HEK293 (cell line): ENCODE measurements at regions not wholly inside any gene's neighbourhood (a gene's known extent, or its start where the extent isn't known, plus 50 kb on each side); places are given as distances from the start of the nearest gene placed in this dataset.

Experiments used
- CTCF ChIA-PET: fragments of 350-600 bp; formaldehyde crosslinking; extraction: SDS; loops from one replicate; lab custom pipeline; 2021; ENCODE audit warnings: antibody characterized with exemption; lab: Yijun Ruan, JAX
- POLR2A ChIA-PET: fragments of 300-600 bp; formaldehyde crosslinking; extraction: SDS; loops from one replicate; lab custom pipeline; 2020; ENCODE audit warnings: antibody characterized with exemption, inconsistent platforms; lab: Yijun Ruan, JAX
- H3K27ac ChIP-seq: fragments of 200-500 bp; sonication (Bioruptor generic); 2 replicates; pipeline ENCODE4 v1.5.1; 2014; ENCODE audit warnings: low read depth, low read length, control low read depth, inconsistent platforms; ENCODE audit errors: extremely low read depth
- H3K36me3 ChIP-seq, 2 experiments: fragments of 200-500 bp in 1 of 2; sonication (Bioruptor generic) in 1 of 2; 1 replicate in 1 of 2; 2 replicates in 1 of 2; pipeline ENCODE4 v1.5.1; 2014 to 2017; ENCODE audit warnings: inconsistent platforms in 2 of 2, low read length in 2 of 2; ENCODE audit not compliant: control insufficient read depth in 2 of 2, insufficient read depth in 1 of 2
- H3K4me1 ChIP-seq: fragments of 200-500 bp; sonication (Bioruptor generic); 2 replicates; pipeline ENCODE4 v1.5.1; 2014; ENCODE audit warnings: mild to moderate bottlenecking, low read length, inconsistent platforms; ENCODE audit not compliant: control insufficient read depth, insufficient read depth
- H3K4me3 ChIP-seq: 2 replicates; pipeline ENCODE4 v1.5.1; 2011; ENCODE audit warnings: low read depth, mild to moderate bottlenecking, control low read depth, low read length, moderate library complexity
- H3K9me3 ChIP-seq: fragments of 200-500 bp; sonication (Bioruptor generic); 2 replicates; pipeline ENCODE4 v1.5.1; 2014; ENCODE audit warnings: low read depth, low read length, inconsistent platforms; ENCODE audit not compliant: control insufficient read depth, insufficient read depth
- GLIS2 ChIP-seq: fragments of 450-650 bp; formaldehyde crosslinking; IDR thresholded peaks from 2 replicates; pipeline ENCODE4 v1.5.1; 2016; ENCODE audit warnings: missing biosample characterization, missing genetic modification characterization
- HOXD13 ChIP-seq: sonication (generic); formaldehyde crosslinking; IDR thresholded peaks from 2 replicates; pipeline ENCODE4 v1.8.0; 2022; ENCODE audit warnings: missing genetic modification reagents, borderline replicate concordance
- INSM2 ChIP-seq: fragments of 450-650 bp; formaldehyde crosslinking; IDR thresholded peaks from 2 replicates; pipeline ENCODE4 v1.5.1; 2016; ENCODE audit warnings: missing biosample characterization, missing genetic modification characterization
- KLF9 ChIP-seq: fragments of 450-650 bp; formaldehyde crosslinking; IDR thresholded peaks from 2 replicates; pipeline ENCODE4 v1.5.1; 2016; ENCODE audit warnings: missing biosample characterization, missing genetic modification characterization, low read depth
- MYNN ChIP-seq: fragments of 450-650 bp; formaldehyde crosslinking; IDR thresholded peaks from 2 replicates; pipeline ENCODE4 v1.5.1; 2016; ENCODE audit warnings: missing biosample characterization, missing genetic modification characterization, borderline replicate concordance
- PBX3 ChIP-seq: sonication (generic); formaldehyde crosslinking; IDR thresholded peaks from 2 replicates; pipeline ENCODE4 v1.8.1; 2022; ENCODE audit warnings: mild to moderate bottlenecking, moderate library complexity, missing genetic modification reagents
- WT1 ChIP-seq: fragments of 450-650 bp; formaldehyde crosslinking; IDR thresholded peaks from 2 replicates; pipeline ENCODE4 v1.5.1; 2016; ENCODE audit warnings: missing biosample characterization, missing genetic modification characterization
- ZBTB8A ChIP-seq: fragments of 450-650 bp; formaldehyde crosslinking; IDR thresholded peaks from 2 replicates; pipeline ENCODE4 v1.5.1; 2016; ENCODE audit warnings: missing biosample characterization, missing genetic modification characterization
- ZNF138 ChIP-seq: fragments of 450-650 bp; formaldehyde crosslinking; IDR thresholded peaks from 2 replicates; pipeline ENCODE4 v1.5.1; 2016; ENCODE audit warnings: missing biosample characterization, missing genetic modification characterization, borderline replicate concordance
- ZNF148 ChIP-seq: fragments of 450-650 bp; formaldehyde crosslinking; IDR thresholded peaks from 2 replicates; pipeline ENCODE4 v1.5.0; 2017; ENCODE audit warnings: missing biosample characterization, missing genetic modification characterization, borderline replicate concordance
- ZNF19 ChIP-seq: fragments of 450-650 bp; formaldehyde crosslinking; IDR thresholded peaks from 2 replicates; pipeline ENCODE4; 2016; ENCODE audit warnings: missing biosample characterization, missing genetic modification characterization, low read depth
- ZNF239 ChIP-seq: fragments of 450-650 bp; formaldehyde crosslinking; IDR thresholded peaks from 2 replicates; pipeline ENCODE4 v1.5.1; 2016; ENCODE audit warnings: missing biosample characterization, missing genetic modification characterization
- ZNF24 ChIP-seq: fragments of 450-650 bp; formaldehyde crosslinking; IDR thresholded peaks from 2 replicates; pipeline ENCODE4 v1.5.1; 2016; ENCODE audit warnings: missing biosample characterization, missing genetic modification characterization
- ZNF280C ChIP-seq: fragments of 450-650 bp; formaldehyde crosslinking; IDR thresholded peaks from 2 replicates; pipeline ENCODE4 v1.5.1; 2016; ENCODE audit warnings: missing biosample characterization, missing genetic modification characterization
- ZNF426 ChIP-seq: fragments of 450-650 bp; formaldehyde crosslinking; IDR thresholded peaks from 2 replicates; pipeline ENCODE4 v1.5.1; 2017; ENCODE audit warnings: missing biosample characterization, missing genetic modification characterization, mild to moderate bottlenecking, inconsistent platforms, moderate library complexity
- ZNF48 ChIP-seq: fragments of 450-650 bp; formaldehyde crosslinking; IDR thresholded peaks from 2 replicates; pipeline ENCODE4 v1.5.1; 2016; ENCODE audit warnings: missing biosample characterization, missing genetic modification characterization
- ZNF514 ChIP-seq: fragments of 450-650 bp; formaldehyde crosslinking; IDR thresholded peaks from 2 replicates; pipeline ENCODE4 v1.5.1; 2016; ENCODE audit warnings: missing biosample characterization, missing genetic modification characterization
- ZNF580 ChIP-seq: fragments of 450-650 bp; formaldehyde crosslinking; IDR thresholded peaks from 2 replicates; pipeline ENCODE4 v1.5.1; 2016; ENCODE audit warnings: missing biosample characterization, missing genetic modification characterization
- ZNF624 ChIP-seq: fragments of 450-650 bp; formaldehyde crosslinking; IDR thresholded peaks from 2 replicates; pipeline ENCODE4 v1.5.1; 2017; ENCODE audit warnings: missing biosample characterization, missing genetic modification characterization
- ZNF658 ChIP-seq: fragments of 450-650 bp; formaldehyde crosslinking; IDR thresholded peaks from 2 replicates; pipeline ENCODE4; 2016; ENCODE audit warnings: missing biosample characterization, missing genetic modification characterization
- ZNF768 ChIP-seq: fragments of 450-650 bp; formaldehyde crosslinking; IDR thresholded peaks from 2 replicates; pipeline ENCODE4 v1.5.1; 2018; ENCODE audit warnings: missing biosample characterization, mild to moderate bottlenecking, missing genetic modification characterization

- Histone ChIP-seq H3K27ac (no peak overlapping the region), H3K9me3 (no peaks in the 10 kb centered on the region), H3K36me3 (no peaks in the 10 kb centered on the region), H3K4me1 (no peaks in the 10 kb centered on the region)
- POLR2A ChIA-PET: no interaction called here
- CTCF ChIA-PET: no interaction called here
- no peak for TF ChIP-seq GLIS2 (tag by site-specific recombination)
- no peak for TF ChIP-seq HOXD13 (CRISPR knock-in tag)
- TF ChIP-seq ZNF48: no peak
- TF ChIP-seq, all 188 proteins: peak for 0
- no peak overlapping the region for H3K4me3 ChIP-seq
Observed at GRCh38 chr3:74510261-74510818, 104.1 kb downstream of the CNTN3 start.

- POLR2A ChIA-PET: no interaction called here
Observed at GRCh38 chr3:74507691-74508090, 106.8 kb downstream of the CNTN3 start.

GRCh38 chr3:74506246-74506645, 108.2 kb downstream of the CNTN3 start:
- Histone ChIP-seq H3K9me3 (no peaks in the 10 kb centered on the region), H3K27ac (no peak overlapping the region), H3K36me3 (no peaks in the 10 kb centered on the region), H3K4me3 (no peak overlapping the region), H3K4me1 (no peaks in the 10 kb centered on the region)
- TF ChIP-seq ZNF138 (tag by site-specific recombination) (no peak), ZNF624 (tag by site-specific recombination) (no peak), ZNF580 (tag by site-specific recombination) (no peak), ZNF658 (no peak), ZNF280C (tag by site-specific recombination) (no peak), ZNF514 (tag by site-specific recombination) (no peak), WT1 (tag by site-specific recombination) (no peak), ZNF426 (tag by site-specific recombination) (no peak), ZNF239 (tag by site-specific recombination) (no peak), ZNF19 (tag by site-specific recombination) (no peak), PBX3 (CRISPR knock-in tag) (no peak), ZBTB8A (tag by site-specific recombination) (no peak), ZNF768 (no peak), KLF9 (tag by site-specific recombination) (no peak), MYNN (no peak), ZNF24 (tag by site-specific recombination) (no peak), INSM2 (tag by site-specific recombination) (no peak)
- CTCF ChIA-PET: no interaction called here
- POLR2A ChIA-PET: no interaction called here

More at GRCh38 chr3:74507691-74508090, 106.8 kb downstream of the CNTN3 start:
- H3K4me3 ChIP-seq: no peak overlapping the region
- no peaks in the 10 kb centered on the region for H3K4me1 ChIP-seq
- H3K27ac ChIP-seq: no peak overlapping the region
- CTCF ChIA-PET: no interaction called here
- H3K36me3 ChIP-seq: no peaks in the 10 kb centered on the region
- H3K9me3 ChIP-seq: no peaks in the 10 kb centered on the region
- no peak for TF ChIP-seq ZNF148 (tag by site-specific recombination)
- TF ChIP-seq, all 188 proteins: peak for 0
